Activated CD8-positive, alpha-beta memory T cell treated with anti-CD3 and anti-CD28 coated beads, Interleukin-2, amount 50 U/mL, for 24 hours (primary cell): ENCODE measurements at regions not wholly inside any gene's neighbourhood (a gene's known extent, or its start where the extent isn't known, plus 50 kb on each side); places are given as distances from the start of the nearest gene placed in this dataset.
"Not testable (repeated sequence)": the region's sequence is repeated elsewhere in the genome, so short reads cannot be mapped to it uniquely, and the experiment has no call there.

ENCODE experiments used
- DNase-seq: peaks from one replicate; pipeline ENCODE4 v3.0.0-alpha.2; 2020; ENCODE audit errors: extremely low read depth

DNA sequence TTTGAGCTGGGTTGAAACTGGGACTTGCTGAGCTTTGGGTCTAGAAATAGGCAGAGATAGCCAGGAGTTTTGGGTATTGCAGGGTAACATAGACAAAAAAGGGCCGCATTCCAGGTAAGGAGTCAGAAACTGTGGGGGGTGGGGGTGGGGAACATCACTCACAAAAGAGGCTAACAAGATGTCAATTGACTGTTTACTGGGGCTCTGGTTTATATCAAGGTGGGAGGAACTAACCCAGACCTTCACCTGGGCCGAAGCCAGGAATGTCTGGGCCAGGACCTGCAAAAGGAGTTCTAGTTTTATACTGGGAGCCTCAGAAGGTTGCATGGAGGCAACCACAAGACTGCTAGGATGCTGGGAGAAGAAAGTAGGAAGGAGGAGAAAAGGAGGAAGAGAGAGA lies 154.4 kb downstream of the EMP1 start:
- no peak for DNase-seq

DNA sequence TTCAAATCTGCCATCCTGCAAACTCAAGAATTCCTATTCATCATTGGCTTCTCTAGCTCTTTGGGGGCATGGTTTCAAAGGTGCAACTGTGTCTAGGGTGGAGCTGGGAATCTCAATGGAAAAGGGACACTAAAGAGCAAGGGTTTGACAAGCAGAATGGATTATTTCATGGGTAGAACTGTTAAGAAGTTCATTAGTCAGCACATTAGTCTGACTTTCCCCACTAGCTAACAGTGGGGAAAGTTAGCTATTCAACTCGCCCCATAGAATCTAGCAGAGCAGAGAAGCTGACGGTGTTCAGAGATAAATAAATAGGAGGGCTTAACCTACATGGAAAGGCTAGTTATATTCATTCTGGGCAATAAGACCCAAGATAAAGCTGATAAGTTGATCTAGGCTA lies 153.9 kb downstream of the EMP1 start:
- no peak for DNase-seq

DNA sequence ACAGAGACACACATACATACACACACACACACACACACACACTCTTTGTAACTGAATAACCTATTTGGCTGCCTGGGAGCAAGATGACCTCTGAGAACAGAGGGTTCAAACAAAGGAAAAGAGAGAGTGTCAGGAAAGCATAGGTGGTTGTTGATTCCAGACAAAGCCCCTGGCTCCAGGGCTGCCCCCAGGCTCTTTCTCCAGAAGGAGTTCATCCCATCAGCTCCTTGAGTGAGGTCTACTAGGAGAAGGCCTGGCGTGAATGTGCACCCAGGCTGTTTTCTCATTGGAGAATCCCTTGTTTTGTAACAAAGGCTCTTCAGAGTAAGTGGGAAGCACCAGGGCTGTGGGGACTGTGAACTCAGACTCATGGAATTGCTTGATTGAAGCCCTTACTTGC lies 151.9 kb downstream of the EMP1 start:
- DNase-seq: no peak

DNA sequence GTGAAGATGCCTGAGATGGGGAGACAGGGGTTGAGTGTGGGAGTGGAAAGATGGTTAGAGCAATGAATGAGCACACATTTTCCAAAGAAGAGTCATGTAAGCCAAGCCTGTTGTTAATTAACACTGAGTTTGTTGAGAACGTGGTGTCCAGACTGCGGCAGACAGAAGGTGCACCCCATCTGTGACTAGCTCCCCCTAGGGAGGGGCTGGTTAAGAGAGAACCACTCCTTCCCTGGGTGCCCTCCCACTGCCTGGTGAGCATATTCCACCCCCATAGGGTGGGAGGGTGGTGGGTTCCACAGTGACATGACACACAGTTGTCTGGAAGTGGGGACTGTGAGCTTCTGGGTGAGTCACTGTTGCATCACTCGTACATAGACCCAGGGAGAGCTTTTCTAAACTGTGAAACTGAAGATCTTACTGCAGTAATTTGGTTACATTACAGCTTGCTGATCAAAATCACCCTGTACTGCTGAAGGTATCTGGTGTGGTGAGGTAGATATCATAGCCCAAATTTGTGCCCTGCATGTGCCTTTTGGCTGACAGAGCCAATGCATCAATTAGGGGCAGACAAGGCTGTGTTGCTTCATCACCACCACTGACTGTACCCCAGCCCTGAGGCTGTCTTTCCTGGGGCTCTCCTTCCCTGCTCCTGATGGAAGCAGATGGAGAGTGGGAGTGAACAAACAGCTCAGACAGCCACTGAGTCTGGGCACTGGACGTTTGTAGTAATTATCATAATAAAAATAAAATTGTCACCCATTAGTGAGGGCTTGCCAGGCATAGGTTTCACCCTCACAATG lies 150.9 kb downstream of the EMP1 start:
- no peak for DNase-seq

DNA sequence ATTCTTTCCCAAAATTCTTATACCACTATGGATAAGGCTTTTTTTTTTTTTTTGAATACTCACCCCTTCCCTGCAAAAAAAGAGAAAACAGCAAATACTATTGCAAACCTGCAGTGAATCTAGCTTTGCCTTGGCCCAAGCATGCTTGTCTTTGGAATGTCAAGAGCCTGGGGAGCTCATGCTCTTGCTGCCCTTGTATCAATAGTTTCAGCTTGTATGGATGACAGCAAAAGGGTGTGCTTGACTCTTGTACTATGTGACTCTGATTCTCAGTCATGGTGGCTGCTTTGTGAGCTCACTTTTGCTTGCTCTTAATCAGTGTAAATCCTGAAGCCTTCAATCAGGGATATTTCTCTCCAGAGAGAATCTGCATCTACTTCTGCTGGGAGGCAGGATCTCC lies 149.2 kb downstream of the EMP1 start:
- DNase-seq: no peak

DNA sequence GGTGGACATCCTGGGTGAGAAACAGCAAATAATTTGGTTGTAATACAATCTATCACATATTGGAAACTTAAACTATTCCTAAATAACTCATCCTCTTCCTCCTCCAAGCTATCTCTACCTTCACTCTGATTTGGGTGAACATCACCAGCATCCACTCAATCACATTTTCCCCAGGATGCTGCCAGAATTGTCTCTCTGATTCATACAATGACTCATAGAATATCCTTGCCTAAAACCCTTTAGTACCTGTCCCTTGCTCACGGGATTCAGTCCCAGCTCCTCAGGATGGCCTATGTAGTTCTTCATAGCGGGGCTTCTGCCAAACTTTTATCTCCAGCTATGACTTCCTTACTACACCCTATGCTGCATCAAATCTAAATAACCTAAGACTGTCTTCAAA lies 146.8 kb downstream of the EMP1 start:
- DNase-seq: no peak

DNA sequence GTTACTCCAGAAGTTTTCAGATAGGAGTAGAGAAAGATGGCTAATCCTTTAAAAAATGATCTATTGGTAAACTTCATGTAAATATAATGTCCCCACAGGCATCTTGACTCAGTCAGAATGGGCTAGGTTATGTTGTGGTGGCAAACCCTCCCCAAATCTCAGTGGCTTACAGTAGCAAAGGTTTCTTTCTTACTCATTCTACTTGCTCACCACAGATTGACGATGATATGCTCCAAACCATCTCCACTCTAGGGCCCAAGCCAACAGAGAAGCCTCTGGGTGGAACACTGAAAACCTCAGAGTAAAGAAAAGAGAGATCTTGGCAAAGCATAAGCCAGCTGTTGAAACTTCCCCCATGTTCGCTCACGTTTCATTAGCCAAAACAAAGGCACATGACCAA lies 146.4 kb downstream of the EMP1 start:
- no peak for DNase-seq

DNA sequence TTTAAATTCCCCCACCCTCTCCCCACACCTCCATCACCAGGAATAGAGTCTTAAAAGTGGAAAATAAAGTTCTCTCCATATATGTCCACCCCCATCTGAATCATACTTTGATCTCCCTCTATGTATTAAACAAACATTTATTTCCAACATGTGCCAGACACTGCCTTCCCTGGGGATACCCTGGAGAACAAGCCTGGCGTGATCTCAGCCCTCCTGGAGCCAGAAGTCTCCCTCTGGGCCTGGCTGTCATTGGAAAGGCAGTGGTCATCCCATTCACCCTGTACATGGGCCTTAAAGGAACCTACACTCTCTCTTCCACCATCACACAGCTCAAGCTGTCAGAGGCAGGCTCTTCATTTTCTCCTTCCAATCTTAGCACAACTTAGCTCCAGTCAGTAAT lies 143.6 kb downstream of the EMP1 start:
- no peak for DNase-seq

DNA sequence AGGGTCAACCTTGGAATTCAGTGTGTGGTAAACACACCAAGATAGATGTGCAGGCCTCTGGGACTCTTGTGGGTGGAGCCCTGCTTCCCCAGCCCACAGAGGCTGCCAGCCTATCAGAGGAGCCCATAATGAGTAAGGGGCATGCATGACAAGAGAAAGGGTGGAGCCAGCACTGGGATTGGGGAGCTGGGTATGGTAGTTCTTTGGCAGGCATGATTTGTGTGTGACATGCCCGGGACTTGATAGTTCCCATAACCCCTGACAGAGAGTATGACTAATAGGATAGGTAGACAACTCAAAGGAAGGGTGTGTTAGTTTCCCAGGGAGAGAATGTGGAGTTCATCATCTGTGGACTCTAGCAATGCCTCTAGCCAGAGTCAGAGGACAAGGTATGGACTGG lies 143.0 kb downstream of the EMP1 start:
- no peak for DNase-seq

DNA sequence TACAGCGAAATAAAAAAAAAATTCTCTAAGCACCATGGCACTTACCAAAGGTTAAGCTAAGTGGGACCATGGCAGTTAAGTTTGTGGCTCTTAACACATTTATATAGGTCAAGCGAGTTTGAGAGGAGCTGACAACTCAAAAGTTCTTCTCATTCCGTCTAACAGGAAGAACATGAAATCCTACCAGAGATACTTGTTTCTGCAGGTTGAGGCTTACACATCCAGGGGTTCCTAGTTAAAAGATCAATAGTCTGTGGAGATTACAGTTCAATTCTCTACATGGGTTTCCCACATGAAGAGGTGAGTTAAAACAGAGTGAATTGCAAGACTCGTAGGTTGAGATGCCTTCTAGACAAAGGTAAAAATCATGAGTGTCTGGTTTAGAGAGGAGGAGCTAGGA lies 142.6 kb downstream of the EMP1 start:
- DNase-seq: no peak

DNA sequence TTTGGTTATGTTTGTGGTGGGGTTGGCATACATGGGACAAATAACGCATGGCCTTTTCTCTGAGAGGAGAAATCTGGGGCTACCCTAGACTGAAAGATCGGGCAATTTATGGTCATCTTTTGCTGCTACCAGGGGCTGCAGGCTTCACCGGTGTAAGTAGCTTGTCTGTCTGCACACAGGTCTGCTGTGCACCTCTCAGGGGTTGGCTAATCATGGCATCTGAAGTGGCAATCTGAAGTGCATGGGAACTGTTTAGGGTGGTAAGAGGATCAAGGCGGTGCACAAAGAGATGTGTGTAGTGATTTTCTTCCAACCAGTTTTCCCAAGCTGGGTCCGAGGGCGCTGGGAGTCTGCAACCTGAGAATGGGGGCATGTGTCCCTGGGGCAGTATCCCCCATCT lies 141.3 kb downstream of the EMP1 start:
- no peak for DNase-seq

DNA sequence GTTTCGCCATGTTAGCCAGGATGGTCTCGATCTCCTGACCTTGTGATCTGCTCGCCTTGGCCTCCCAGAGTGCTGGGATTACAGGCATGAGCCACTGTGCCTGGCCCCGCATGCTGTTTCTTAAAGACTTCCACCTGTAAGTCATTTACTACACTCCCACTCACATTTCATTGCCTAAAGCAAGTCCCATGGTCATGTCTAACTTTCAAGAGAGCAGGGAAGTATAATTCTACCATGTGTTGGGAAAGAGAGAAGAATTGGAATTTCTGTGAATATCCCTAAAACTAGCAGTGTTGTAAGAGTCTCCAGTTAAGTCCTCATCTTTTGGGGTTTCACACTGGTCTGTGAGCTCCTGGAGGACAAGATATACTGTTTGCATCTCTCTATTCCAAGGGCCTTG lies 139.7 kb downstream of the EMP1 start:
- DNase-seq: no peak

DNA sequence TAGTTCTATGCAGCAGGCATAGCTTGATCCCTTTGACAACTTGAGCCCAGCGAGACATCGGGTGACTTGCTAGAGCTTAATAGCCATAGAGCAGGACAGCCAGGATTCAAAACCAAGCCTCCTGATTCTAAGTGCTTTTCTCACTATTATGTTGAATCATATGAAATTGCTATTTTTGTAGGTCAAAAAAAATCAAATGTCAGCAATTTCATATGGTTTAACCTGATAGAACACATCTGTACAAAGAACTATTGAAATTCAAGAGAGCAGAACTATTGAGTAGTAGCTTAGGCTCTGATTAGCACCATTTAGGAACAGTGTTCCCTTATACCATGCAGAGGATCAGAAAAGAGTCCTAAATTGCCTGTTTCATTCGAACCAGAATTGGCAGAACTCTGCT lies 132.0 kb downstream of the EMP1 start:
- no peak for DNase-seq

DNA sequence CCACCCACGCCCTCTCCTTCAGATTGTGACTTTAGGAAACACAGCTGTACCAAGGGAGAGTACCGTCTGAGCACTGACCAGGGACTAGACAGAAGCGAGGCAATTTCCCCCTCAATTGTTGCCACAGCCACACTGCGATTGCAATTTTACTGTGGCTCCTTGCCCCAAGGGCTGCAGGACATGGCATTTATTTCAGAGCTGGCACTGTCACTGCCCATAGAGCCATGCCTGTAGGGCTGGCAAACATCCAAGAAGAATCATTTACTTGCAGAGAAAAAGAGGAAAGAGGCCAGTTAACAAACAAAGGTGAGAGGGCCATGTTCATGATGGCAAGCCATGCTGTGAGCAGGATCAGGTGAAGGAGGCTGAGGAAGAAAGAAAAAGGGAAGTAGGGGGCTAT lies 129.6 kb downstream of the EMP1 start:
- no peak for DNase-seq

DNA sequence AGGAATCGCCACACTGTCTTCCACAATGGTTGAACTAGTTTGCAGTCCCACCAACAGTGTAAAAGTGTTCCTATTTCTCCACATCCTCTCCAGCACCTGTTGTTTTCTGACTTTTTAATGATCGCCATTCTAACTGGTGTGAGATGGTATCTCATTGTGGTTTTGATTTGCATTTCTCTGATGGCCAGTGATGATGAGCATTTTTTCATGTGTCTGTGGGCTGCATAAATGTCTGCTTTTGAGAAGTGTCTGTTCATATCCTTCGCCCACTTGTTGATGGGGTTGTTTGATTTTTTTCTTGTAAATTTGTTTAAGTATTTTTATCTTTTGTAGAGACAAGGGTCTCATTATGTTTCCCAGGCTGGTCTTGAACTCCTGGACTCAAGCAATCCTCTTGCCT lies 128.5 kb downstream of the EMP1 start:
- DNase-seq: not testable (repeated sequence)

DNA sequence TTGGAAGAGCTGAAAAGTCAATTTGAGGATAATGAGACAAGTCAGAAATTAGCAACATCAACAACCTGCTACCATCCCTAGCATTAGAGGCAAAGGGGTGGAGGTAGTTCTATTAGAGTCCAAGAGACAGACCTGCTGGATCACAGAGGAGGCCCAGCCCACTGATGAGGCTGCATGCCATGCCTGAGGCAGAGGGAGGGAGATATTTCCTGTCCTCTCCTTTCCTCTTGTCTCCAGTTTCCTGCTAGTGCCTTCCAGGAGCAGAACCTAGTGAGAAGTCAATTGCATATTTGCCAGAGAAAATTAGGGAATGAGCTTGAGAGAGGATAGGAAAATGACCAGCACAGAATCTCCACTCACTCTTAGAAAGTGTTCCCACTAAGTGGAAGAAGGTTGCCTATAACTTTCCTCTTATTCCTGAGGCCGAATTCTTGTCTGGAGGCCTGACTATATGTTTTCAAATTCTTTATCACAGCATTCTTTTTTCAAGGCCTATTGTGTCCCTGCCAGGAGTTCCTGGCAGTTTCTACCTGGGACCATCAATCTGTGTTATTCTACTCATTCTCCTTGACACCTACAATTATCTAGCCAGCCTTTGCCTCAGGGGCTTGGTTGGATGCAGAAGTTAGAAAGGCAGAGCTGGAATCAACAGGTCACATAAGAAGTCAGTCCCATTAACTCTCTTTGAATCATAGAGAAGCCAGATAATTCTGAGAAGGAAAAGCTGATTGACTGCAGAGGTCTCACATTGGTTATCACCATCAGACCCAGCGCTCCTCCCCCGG lies 121.9 kb downstream of the EMP1 start:
- DNase-seq: no peak

DNA sequence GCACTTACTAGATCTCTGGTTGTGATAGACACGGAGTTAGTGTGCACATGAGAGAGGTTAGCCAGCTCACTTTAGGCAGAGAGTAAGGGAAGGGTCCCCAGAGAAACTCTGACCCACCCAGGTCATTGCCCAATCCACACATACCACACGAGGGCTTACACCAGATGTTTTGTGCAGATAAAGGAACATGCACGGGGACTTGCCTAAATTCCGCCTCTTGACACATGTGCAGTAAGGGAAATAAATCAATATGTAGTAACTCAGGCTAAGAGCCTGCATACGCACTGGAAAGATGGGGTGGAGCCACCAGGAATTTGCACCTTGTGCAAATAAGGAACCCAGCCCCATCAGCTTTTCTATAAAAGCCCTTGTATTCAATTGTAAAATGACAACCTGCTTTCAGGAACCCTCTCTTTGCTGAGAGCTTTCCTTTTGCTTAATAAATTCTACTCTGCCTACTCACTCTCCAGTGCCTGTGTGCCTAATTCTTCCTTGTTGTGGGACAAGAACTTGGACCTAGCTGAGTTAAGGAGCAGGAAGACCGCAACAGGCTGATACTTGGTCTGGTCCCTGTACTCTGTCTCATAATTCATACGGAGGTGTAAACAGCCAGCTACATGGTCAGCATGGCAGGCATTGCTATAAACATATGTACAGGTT lies 120.2 kb downstream of the EMP1 start:
- no peak for DNase-seq

DNA sequence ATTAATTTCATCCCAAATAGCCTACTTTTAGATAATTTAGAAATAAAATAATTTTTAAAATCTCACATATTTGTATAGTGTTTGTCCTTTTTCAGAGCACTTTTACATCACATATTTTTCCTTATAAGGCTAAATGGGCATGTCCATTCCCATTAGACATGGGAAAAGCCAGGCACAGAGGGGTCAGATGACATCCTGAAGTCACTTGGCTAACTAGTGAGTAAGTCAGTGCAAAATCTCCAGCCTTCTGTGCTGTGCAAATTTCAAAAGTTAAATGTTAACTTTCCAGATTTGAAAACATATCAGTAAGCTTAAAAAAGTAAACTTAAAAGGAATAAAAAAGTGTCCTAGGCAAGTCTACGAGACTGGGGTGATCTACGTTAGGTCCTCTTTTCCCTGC lies 117.4 kb downstream of the EMP1 start:
- DNase-seq: no peak

DNA sequence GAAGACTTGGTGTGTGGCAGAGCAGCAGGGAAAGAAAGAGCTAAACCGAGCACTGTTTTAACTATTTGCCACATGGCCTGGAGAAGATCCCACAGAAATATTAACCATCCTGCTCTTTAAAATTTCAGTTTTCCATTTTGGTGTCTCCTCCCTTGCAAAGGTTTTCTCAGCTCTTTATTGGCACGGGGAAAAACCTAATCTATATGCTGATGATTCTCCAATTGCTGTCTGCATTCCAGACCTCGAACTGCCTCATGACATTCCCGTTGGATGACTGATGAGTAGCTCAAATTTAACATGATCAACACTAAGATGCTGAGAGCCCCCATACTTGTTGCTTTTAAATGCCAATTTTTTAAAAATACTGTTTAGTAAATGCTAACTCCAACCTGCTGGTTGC lies 115.0 kb downstream of the EMP1 start:
- no peak for DNase-seq

DNA sequence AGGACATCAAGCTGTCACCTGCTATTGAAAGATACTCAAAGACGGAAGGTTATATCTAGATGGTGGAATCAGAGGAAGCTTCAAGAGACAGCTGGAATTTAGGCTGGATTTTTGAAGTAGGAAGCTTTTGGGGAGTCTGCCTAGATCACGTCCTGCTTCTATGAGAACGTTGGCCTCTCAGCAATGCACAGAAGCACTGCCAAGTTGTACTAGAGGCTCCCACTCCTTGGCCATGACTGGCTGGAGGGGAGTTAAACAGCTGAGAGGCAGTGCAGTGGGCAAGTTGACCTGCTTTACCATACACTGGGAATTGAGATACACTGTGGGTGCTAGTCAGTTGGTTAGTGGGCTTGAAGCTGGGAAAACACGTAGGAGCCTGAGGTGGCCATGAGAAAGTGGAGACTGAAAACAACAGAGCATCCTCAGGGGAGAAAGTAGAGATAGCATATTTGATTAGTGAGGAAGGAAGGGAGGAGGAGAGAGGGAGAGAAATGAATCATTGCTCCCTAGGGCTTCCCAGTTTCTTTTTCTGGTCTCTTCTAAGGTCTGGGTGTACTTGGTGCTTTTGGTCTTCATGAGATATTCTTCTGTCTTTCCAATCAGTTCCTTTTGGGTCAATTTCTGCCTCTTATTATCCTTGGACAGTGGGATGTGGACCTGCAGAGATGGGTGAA lies 110.8 kb downstream of the EMP1 start:
- DNase-seq: no peak

DNA sequence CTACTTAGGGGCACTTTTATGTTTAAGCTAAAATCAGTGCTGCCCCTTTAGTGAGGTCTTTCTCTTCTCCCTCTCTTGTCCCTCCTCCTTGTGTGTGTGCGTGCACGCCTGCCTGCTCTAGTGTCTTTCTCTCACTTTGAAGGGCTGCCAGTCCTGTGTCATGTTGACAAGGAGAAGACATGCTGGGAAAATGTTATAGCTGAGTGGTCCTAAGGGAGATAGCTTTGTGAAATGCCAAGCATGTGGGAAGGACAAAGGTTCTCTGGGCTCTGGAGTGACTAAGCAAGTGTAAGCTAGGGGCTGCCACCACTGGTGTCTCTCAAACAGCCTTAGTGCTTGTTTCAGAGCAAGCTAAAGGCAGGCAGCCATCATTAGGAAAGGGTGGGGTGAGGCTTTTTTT lies 108.4 kb downstream of the EMP1 start:
- no peak for DNase-seq

DNA sequence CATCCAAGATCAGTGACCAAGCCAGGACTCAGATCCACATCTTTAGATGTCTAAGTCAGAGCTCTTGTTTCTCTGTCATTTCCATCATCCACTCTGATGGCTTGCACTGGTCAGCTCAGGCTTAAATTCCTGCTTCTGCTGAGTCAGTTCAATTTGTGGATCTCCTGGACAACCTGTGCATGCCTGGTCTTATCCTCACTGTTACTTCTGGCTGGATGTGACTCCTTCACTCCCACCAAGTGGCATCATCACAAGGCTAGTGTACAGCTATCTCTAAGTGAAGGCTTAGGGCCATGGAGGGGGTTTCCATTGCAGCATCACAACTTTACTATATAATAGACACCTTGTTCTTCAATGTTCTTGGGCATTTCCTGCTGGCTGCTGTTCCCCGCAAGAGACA lies 102.9 kb downstream of the EMP1 start:
- no peak for DNase-seq
